ENCODE measurements at regions not wholly inside any gene's neighbourhood (a gene's known extent, or its start where the extent isn't known, plus 50 kb on each side); places are given as distances from the start of the nearest gene placed in this dataset.

- Histone ChIP-seq H3K27ac (no peak overlapping the region), H3K9me3 (peaks cover 13% of the 10 kb centered on the region), H3K27me3 (no peaks in the 10 kb centered on the region), H3K9ac (no peak overlapping the region), H4K20me1 (no peaks in the 10 kb centered on the region), H3K4me2 (no peak overlapping the region), H3K36me3 (no peaks in the 10 kb centered on the region), H3K4me3 (no peak overlapping the region), H3K4me1 (no peaks in the 10 kb centered on the region; the same call in 1 of the 2 replicates)
- TF ChIP-seq Cebpa-rat (IDR thresholded peaks at IDR 0.05): peak; percentile 66
Measured at GRCh38 chr5:27963050-27963783, 924.8 kb upstream of the CDH9 start.

- H3K4me3 ChIP-seq: no peak overlapping the region
- no peak for TF ChIP-seq Cebpa-rat (IDR thresholded peaks at IDR 0.05)
- no peak overlapping the region for H3K27ac ChIP-seq
- H3K36me3 ChIP-seq: no peaks in the 10 kb centered on the region
- no peak overlapping the region for H3K4me2 ChIP-seq
- H3K27me3 ChIP-seq: no peaks in the 10 kb centered on the region
- H3K9me3 ChIP-seq: peaks cover 13% of the 10 kb centered on the region
- no peaks in the 10 kb centered on the region; the same call in 1 of the 2 replicates for H3K4me1 ChIP-seq
- H3K9ac ChIP-seq: no peak overlapping the region
- H4K20me1 ChIP-seq: no peaks in the 10 kb centered on the region
Measured at GRCh38 chr5:27962198-27962597, 923.8 kb upstream of the CDH9 start.

- no peak overlapping the region for H3K9ac ChIP-seq
- no peaks in the 10 kb centered on the region for H3K27me3 ChIP-seq
- no peaks in the 10 kb centered on the region for H3K9me3 ChIP-seq
- H3K36me3 ChIP-seq: no peaks in the 10 kb centered on the region
- no peak overlapping the region for H3K4me3 ChIP-seq
- no peak overlapping the region for H3K27ac ChIP-seq
- H3K4me2 ChIP-seq: no peak overlapping the region
- no peak for TF ChIP-seq Cebpa-rat (IDR thresholded peaks at IDR 0.05)
- H3K4me1 ChIP-seq: no peaks in the 10 kb centered on the region
- H4K20me1 ChIP-seq: no peaks in the 10 kb centered on the region
Measured at GRCh38 chr5:27947088-27947487, 908.7 kb upstream of the CDH9 start.

- Histone ChIP-seq H3K4me3 (no peak overlapping the region), H3K27me3 (no peaks in the 10 kb centered on the region), H4K20me1 (no peaks in the 10 kb centered on the region), H3K4me1 (no peaks in the 10 kb centered on the region), H3K9ac (no peak overlapping the region), H3K27ac (no peak overlapping the region), H3K9me3 (no peaks in the 10 kb centered on the region), H3K4me2 (no peak overlapping the region), H3K36me3 (no peaks in the 10 kb centered on the region)
- TF ChIP-seq Cebpa-rat (IDR thresholded peaks at IDR 0.05): no peak
Measured at GRCh38 chr5:27944471-27944870, 906.1 kb upstream of the CDH9 start.

GRCh38 chr5:27938989-27939388 is 900.6 kb upstream of the CDH9 start:
- no peaks in the 10 kb centered on the region for H3K4me1 ChIP-seq
- no peak overlapping the region for H3K9ac ChIP-seq
- no peak overlapping the region for H3K27ac ChIP-seq
- H3K9me3 ChIP-seq: no peaks in the 10 kb centered on the region
- no peak for TF ChIP-seq Cebpa-rat (IDR thresholded peaks at IDR 0.05)
- no peaks in the 10 kb centered on the region for H3K27me3 ChIP-seq
- no peak overlapping the region for H3K4me2 ChIP-seq
- no peaks in the 10 kb centered on the region for H3K36me3 ChIP-seq
- no peaks in the 10 kb centered on the region for H4K20me1 ChIP-seq
- H3K4me3 ChIP-seq: no peak overlapping the region

- Histone ChIP-seq H3K27ac (no peak overlapping the region), H4K20me1 (no peaks in the 10 kb centered on the region), H3K4me1 (no peaks in the 10 kb centered on the region), H3K36me3 (no peaks in the 10 kb centered on the region), H3K4me3 (no peak overlapping the region), H3K9me3 (no peaks in the 10 kb centered on the region), H3K9ac (no peak overlapping the region), H3K4me2 (no peak overlapping the region), H3K27me3 (no peaks in the 10 kb centered on the region)
- TF ChIP-seq Cebpa-rat (IDR thresholded peaks at IDR 0.05): no peak
Measured at GRCh38 chr5:27928060-27928459, 889.7 kb upstream of the CDH9 start.

GRCh38 chr5:27911216-27911615 is 872.8 kb upstream of the CDH9 start:
- Histone ChIP-seq H3K9ac (no peak overlapping the region), H3K4me2 (no peak overlapping the region), H3K4me3 (no peak overlapping the region), H3K36me3 (no peaks in the 10 kb centered on the region), H3K9me3 (no peaks in the 10 kb centered on the region), H3K4me1 (no peaks in the 10 kb centered on the region), H3K27me3 (no peaks in the 10 kb centered on the region), H3K27ac (no peak overlapping the region), H4K20me1 (no peaks in the 10 kb centered on the region)
- TF ChIP-seq Cebpa-rat (IDR thresholded peaks at IDR 0.05): no peak

- TF ChIP-seq Cebpa-rat (IDR thresholded peaks at IDR 0.05): no peak
- no peak overlapping the region for H3K27ac ChIP-seq
- H3K27me3 ChIP-seq: no peaks in the 10 kb centered on the region
- no peak overlapping the region for H3K4me2 ChIP-seq
- no peak overlapping the region for H3K9ac ChIP-seq
- H3K36me3 ChIP-seq: no peaks in the 10 kb centered on the region
- no peaks in the 10 kb centered on the region for H3K4me1 ChIP-seq
- no peaks in the 10 kb centered on the region for H4K20me1 ChIP-seq
- no peak overlapping the region for H3K4me3 ChIP-seq
- H3K9me3 ChIP-seq: no peaks in the 10 kb centered on the region
Measured at GRCh38 chr5:27908341-27908740, 870.0 kb upstream of the CDH9 start.

GRCh38 chr5:27906931-27907601 is 868.7 kb upstream of the CDH9 start:
- no peak overlapping the region for H3K27ac ChIP-seq
- H3K9ac ChIP-seq: no peak overlapping the region
- no peaks in the 10 kb centered on the region for H3K9me3 ChIP-seq
- H3K4me3 ChIP-seq: no peak overlapping the region
- TF ChIP-seq Cebpa-rat (IDR thresholded peaks at IDR 0.05): no peak
- no peak overlapping the region for H3K4me2 ChIP-seq
- H3K36me3 ChIP-seq: no peaks in the 10 kb centered on the region
- H3K4me1 ChIP-seq: no peaks in the 10 kb centered on the region
- no peaks in the 10 kb centered on the region for H3K27me3 ChIP-seq
- no peaks in the 10 kb centered on the region for H4K20me1 ChIP-seq

GRCh38 chr5:27906481-27906880 is 868.1 kb upstream of the CDH9 start:
- Histone ChIP-seq H3K9ac (no peak overlapping the region), H3K27ac (no peak overlapping the region), H3K4me1 (no peaks in the 10 kb centered on the region), H3K4me3 (no peak overlapping the region), H3K4me2 (no peak overlapping the region), H3K27me3 (no peaks in the 10 kb centered on the region), H3K9me3 (no peaks in the 10 kb centered on the region), H3K36me3 (no peaks in the 10 kb centered on the region), H4K20me1 (no peaks in the 10 kb centered on the region)
- TF ChIP-seq Cebpa-rat (IDR thresholded peaks at IDR 0.05): no peak

Measured in BLaER1 (cell line).